ENCODE measurements at regions not wholly inside any gene's neighbourhood (a gene's known extent, or its start where the extent isn't known, plus 50 kb on each side); places are given as distances from the start of the nearest gene placed in this dataset.

DNA sequence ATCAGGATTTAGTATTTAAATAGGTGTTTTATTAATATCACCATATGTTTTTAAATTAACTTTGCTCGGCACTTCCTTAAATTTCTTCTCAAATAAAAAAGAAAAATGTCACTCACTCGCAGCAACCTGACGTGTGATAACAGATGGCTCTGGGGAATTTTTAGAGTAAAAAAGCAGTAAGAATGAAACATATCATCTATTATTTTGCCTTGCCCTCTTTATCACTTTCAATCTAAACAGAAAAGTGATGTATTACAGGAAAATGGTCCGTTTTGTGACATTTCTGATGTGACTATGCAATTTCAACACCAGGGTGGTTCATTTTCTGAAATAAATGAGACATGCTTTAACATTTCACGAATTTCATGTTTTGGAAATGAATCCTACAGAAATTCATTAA lies 1368.0 kb upstream of the LRRTM1 start:
- Histone ChIP-seq H3K4me2 (ENCODE audit: low read depth, low read length, poor library complexity, severe bottlenecking) (no peak overlapping the region), H3K9ac (ENCODE audit: low read depth, low read length, poor library complexity, severe bottlenecking) (no peak overlapping the region), H3K27me3 (ENCODE audit: insufficient read depth, low read length, poor library complexity, severe bottlenecking) (no peaks in the 10 kb centered on the region), H2AFZ (ENCODE audit: low read length) (no peak overlapping the region), H3K9me3 (ENCODE audit: insufficient read depth, low read depth, low read length) (no peaks in the 10 kb centered on the region), H3K79me2 (ENCODE audit: insufficient read depth, low read length) (no peaks in the 10 kb centered on the region), H3F3A (ENCODE audit: low read depth) (no peaks in the 10 kb centered on the region), H4K20me1 (ENCODE audit: insufficient read depth, low read length, poor library complexity, severe bottlenecking) (no peaks in the 10 kb centered on the region), H3K36me3 (ENCODE audit: insufficient read depth, low read length) (no peaks in the 10 kb centered on the region), H3K9me2 (replicated peaks; ENCODE audit: low read depth, low read length) (no peaks in the 10 kb centered on the region), H3K4me1 (ENCODE audit: insufficient read depth, low read length, poor library complexity, severe bottlenecking) (no peaks in the 10 kb centered on the region), H3K4me3 (ENCODE audit: low read length, poor library complexity, severe bottlenecking) (no peak overlapping the region)
- TF ChIP-seq CTCF (conservative IDR thresholded peaks at IDR 0.05; ENCODE audit: low read length) = no peak
- TF ChIP-seq EZH2phosphoT487 (IDR thresholded peaks at IDR 0.05; ENCODE audit: borderline replicate concordance) = no peak

GRCh38 chr2:81670885-81671284 lies 1366.3 kb upstream of the LRRTM1 start:
- Histone ChIP-seq H3K79me2 (ENCODE audit: insufficient read depth, low read length) (no peaks in the 10 kb centered on the region), H3K4me3 (ENCODE audit: low read length, poor library complexity, severe bottlenecking) (no peak overlapping the region), H3K4me2 (ENCODE audit: low read depth, low read length, poor library complexity, severe bottlenecking) (no peak overlapping the region), H3K4me1 (ENCODE audit: insufficient read depth, low read length, poor library complexity, severe bottlenecking) (no peaks in the 10 kb centered on the region), H3K36me3 (ENCODE audit: insufficient read depth, low read length) (no peaks in the 10 kb centered on the region), H4K20me1 (ENCODE audit: insufficient read depth, low read length, poor library complexity, severe bottlenecking) (no peaks in the 10 kb centered on the region), H3K9me2 (replicated peaks; ENCODE audit: low read depth, low read length) (no peaks in the 10 kb centered on the region), H3F3A (ENCODE audit: low read depth) (no peaks in the 10 kb centered on the region), H3K9ac (ENCODE audit: low read depth, low read length, poor library complexity, severe bottlenecking) (no peak overlapping the region), H3K27me3 (ENCODE audit: insufficient read depth, low read length, poor library complexity, severe bottlenecking) (no peaks in the 10 kb centered on the region), H2AFZ (ENCODE audit: low read length) (no peak overlapping the region), H3K9me3 (ENCODE audit: insufficient read depth, low read depth, low read length) (no peaks in the 10 kb centered on the region)
- TF ChIP-seq EZH2phosphoT487 (IDR thresholded peaks at IDR 0.05; ENCODE audit: borderline replicate concordance) = no peak
- TF ChIP-seq CTCF (conservative IDR thresholded peaks at IDR 0.05; ENCODE audit: low read length) = no peak

DNA sequence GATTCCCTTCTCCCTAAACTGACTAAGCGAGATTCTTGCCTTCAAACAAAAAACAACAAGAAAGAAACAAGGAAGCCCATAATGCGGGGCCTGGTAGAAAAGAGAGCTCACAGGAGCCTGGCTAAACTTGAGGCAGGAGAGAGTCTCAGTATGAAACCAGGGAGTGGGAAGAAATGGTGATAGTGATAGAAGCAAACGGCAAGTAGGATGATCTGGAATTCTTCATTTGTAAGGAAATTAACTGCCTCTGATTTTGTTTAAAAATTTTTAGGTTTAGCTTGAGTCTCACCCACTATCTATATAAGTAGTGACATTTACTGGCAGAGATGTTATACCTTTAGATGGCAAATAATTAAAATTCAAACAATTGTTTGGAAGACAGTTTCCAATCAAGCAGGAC lies 1356.5 kb upstream of the LRRTM1 start:
- H3K27me3 ChIP-seq (ENCODE audit: insufficient read depth, low read length, poor library complexity, severe bottlenecking) = no peaks in the 10 kb centered on the region
- H3K9ac ChIP-seq (ENCODE audit: low read depth, low read length, poor library complexity, severe bottlenecking) = no peak overlapping the region
- no peaks in the 10 kb centered on the region for H3F3A ChIP-seq (ENCODE audit: low read depth)
- H3K9me3 ChIP-seq (ENCODE audit: insufficient read depth, low read depth, low read length) = no peaks in the 10 kb centered on the region
- no peaks in the 10 kb centered on the region for H3K79me2 ChIP-seq (ENCODE audit: insufficient read depth, low read length)
- no peak overlapping the region for H3K4me3 ChIP-seq (ENCODE audit: low read length, poor library complexity, severe bottlenecking)
- H3K9me2 ChIP-seq (replicated peaks; ENCODE audit: low read depth, low read length) = no peaks in the 10 kb centered on the region
- H4K20me1 ChIP-seq (ENCODE audit: insufficient read depth, low read length, poor library complexity, severe bottlenecking) = no peaks in the 10 kb centered on the region
- no peak for TF ChIP-seq EZH2phosphoT487 (IDR thresholded peaks at IDR 0.05; ENCODE audit: borderline replicate concordance)
- TF ChIP-seq CTCF (conservative IDR thresholded peaks at IDR 0.05; ENCODE audit: low read length) = no peak
- H2AFZ ChIP-seq (ENCODE audit: low read length) = no peak overlapping the region
- no peaks in the 10 kb centered on the region for H3K36me3 ChIP-seq (ENCODE audit: insufficient read depth, low read length)
- H3K4me1 ChIP-seq (ENCODE audit: insufficient read depth, low read length, poor library complexity, severe bottlenecking) = no peaks in the 10 kb centered on the region
- no peak overlapping the region for H3K4me2 ChIP-seq (ENCODE audit: low read depth, low read length, poor library complexity, severe bottlenecking)

Measured in Loucy (cell line).